Fibroblast of villous mesenchyme (primary cell): ENCODE measurements at regions not wholly inside any gene's neighbourhood (a gene's known extent, or its start where the extent isn't known, plus 50 kb on each side); places are given as distances from the start of the nearest gene placed in this dataset.

ENCODE experiments used
- DNase-seq: peaks from one replicate; pipeline ENCODE4 v3.0.0-alpha.2; 2010; ENCODE audit warnings: low read depth
- H3K4me3 ChIP-seq: 2 replicates; pipeline ENCODE4 v1.5.1; 2011; ENCODE audit warnings: low read depth, mild to moderate bottlenecking, low read length
- CTCF ChIP-seq: IDR thresholded peaks from 2 replicates; pipeline ENCODE4 v1.5.1; 2012; ENCODE audit warnings: low read depth, mild to moderate bottlenecking, low read length; ENCODE audit not compliant: insufficient read depth

GRCh38 chr3:22666736-22667135, 536.4 kb upstream of the UBE2E2 start:
- no peak for DNase-seq
- no peak for TF ChIP-seq CTCF
- no peak overlapping the region for H3K4me3 ChIP-seq

GRCh38 chr3:22671848-22672247, 531.3 kb upstream of the UBE2E2 start:
- no peak for DNase-seq
- no peak overlapping the region for H3K4me3 ChIP-seq
- no peak for TF ChIP-seq CTCF

GRCh38 chr3:22684739-22685138, 518.4 kb upstream of the UBE2E2 start:
- peak; percentile 3 for DNase-seq
- no peak for TF ChIP-seq CTCF
- no peak overlapping the region for H3K4me3 ChIP-seq

- TF ChIP-seq CTCF, result no peak
- no peak overlapping the region for H3K4me3 ChIP-seq
- DNase-seq, result no peak
Observed at GRCh38 chr3:22685597-22685996, 517.5 kb upstream of the UBE2E2 start.

- no peak for DNase-seq
- TF ChIP-seq CTCF, result no peak
- H3K4me3 ChIP-seq, result no peak overlapping the region
Observed at GRCh38 chr3:22691407-22691806, 511.7 kb upstream of the UBE2E2 start.

- H3K4me3 ChIP-seq, result no peak overlapping the region
- peak; percentile 26 for DNase-seq
- TF ChIP-seq CTCF, result no peak
Observed at GRCh38 chr3:22691856-22692628, 511.1 kb upstream of the UBE2E2 start.

- no peak for DNase-seq
- H3K4me3 ChIP-seq, result no peak overlapping the region
- TF ChIP-seq CTCF, result no peak
Observed at GRCh38 chr3:22700876-22701275, 502.3 kb upstream of the UBE2E2 start.
